Heart left ventricle (tissue), 16 donors: ENCODE measurements at regions not wholly inside any gene's neighbourhood (a gene's known extent, or its start where the extent isn't known, plus 50 kb on each side); places are given as distances from the start of the nearest gene placed in this dataset.

Experiments
- ATAC-seq, 4 donors: fragments of 200-7000 bp; cut with Tn5 transposase; one replicate each; pipeline ENCODE4 v1.9.1; 2020 to 2022; ENCODE audit warnings: moderate library complexity in 4 of 4, mild to moderate bottlenecking in 3 of 4, moderate number of reproducible peaks in 1 of 4
- DNase-seq, 5 donors: peaks; one replicate each; pipeline ENCODE4 v3.0.0-alpha.2; 2020
- H3K27ac ChIP-seq, 12 donors: fragments of 200-600 bp; sonication (generic) in 4 of 12; one replicate each; pipeline versions ENCODE4 v1.5.0 to v1.8.0; 2016 to 2022; ENCODE audit warnings: mild to moderate bottlenecking in 2 of 12
- H3K27me3 ChIP-seq, 9 donors: fragments of 200-600 bp; sonication (generic) in 2 of 9; one replicate each; pipeline versions ENCODE4 v1.5.1 to v1.8.0; 2016 to 2022; ENCODE audit warnings: mild to moderate bottlenecking in 3 of 9
- H3K36me3 ChIP-seq, 9 donors: fragments of 200-600 bp; sonication (generic) in 2 of 9; one replicate each; pipeline versions ENCODE4 v1.5.0 to v1.8.0; 2018 to 2022; ENCODE audit warnings: mild to moderate bottlenecking in 2 of 9
- H3K4me1 ChIP-seq, 12 donors: fragments of 200-600 bp; sonication (generic) in 4 of 12; one replicate each; pipeline versions ENCODE4 v1.5.0 to v1.8.0; 2016 to 2022; ENCODE audit warnings: mild to moderate bottlenecking in 3 of 12
- H3K4me3 ChIP-seq, 12 donors: fragments of 200-600 bp; sonication (generic) in 4 of 12; one replicate each; pipeline versions ENCODE4 v1.5.0 to v1.8.0; 2017 to 2022; ENCODE audit warnings: mild to moderate bottlenecking in 9 of 12, moderate library complexity in 4 of 12
- H3K9me3 ChIP-seq, 12 donors: fragments of 200-600 bp; sonication (generic) in 4 of 12; one replicate each; pipeline versions ENCODE4 v1.5.0 to v1.8.0; 2016 to 2022; ENCODE audit warnings: mild to moderate bottlenecking in 1 of 12
- CTCF ChIP-seq, 12 donors: fragments of 200-600 bp; sonication (generic) in 4 of 12; IDR thresholded peaks; one replicate each; pipeline versions ENCODE4 v1.5.0 to v1.8.0; 2018 to 2022; ENCODE audit warnings: antibody characterized with exemption in 12 of 12, mild to moderate bottlenecking in 5 of 12
- POLR2A ChIP-seq, 2 donors: fragments of 450-650 bp; IDR thresholded peaks; one replicate each; pipeline ENCODE4 v1.6.1; 2017; ENCODE audit warnings: antibody characterized with exemption in 2 of 2, mild to moderate bottlenecking in 2 of 2, moderate library complexity in 2 of 2
- WGBS, 4 donors: extraction: QIAGEN DNeasy Blood & Tissue Kit in 2 of 4; methylation state at CpG; one replicate each; pipeline versions ENCODE4 v1.1.5 to v1.1.7; 2013 to 2018; 5-methylcytosine and 5-hydroxymethylcytosine counted together
- intact Hi-C, 10 donors: fragments of 100-400 bp; cut with DNase I; formaldehyde crosslinking; loops; one replicate each; pipeline versions ENCODE4 v1.11.1 to v1.14.2; 2022
- donor health status: ischemic (EF 13 %, LVEDD 7.1; RV severe dilation, severe dysfunction).
- donor health status: healthy with polysubstance abuse.
- donor health status: DM: no; HTN: yes; CAD: no.
- donor health status: DM: no; HTN: no; CAD: no.
- donor health status: ischemic (EF 25% LVEDD 6.9; RV normal size, moderate dysfunction).
- donor health status: ischemic (EF 25% LVEDD 5.7; RV mildly dilated, moderate dysfunction).
- donor health status: healthy.
- donor health status: DM: yes; HTN: yes; CAD: no.
- donor health status: ischemic (EF 35%, LVEDD 5.7; RV mildly dilated, moderate dysfunction).
- donor health status: nonischemic (EF 11% LVEDD 7.7; RV severe dilation, severe dysfunction).
- donor health status: DM: yes; HTN: yes; CAD: no.
- donor health status: PGD.
- donor health status: ischemic (EF 29% LVEDD 5.4; RV normal size, mild dysfunction).
- donor health status: nonischemic (EF 23%, LVEDD 6.1; RV moderate dilation, normal function).

GRCh38 chr4:53748328-53748772 lies 157.1 kb upstream of the LNX1 start:
- ATAC-seq = peak in 1 of 4 donors; percentile 24
- TF ChIP-seq POLR2A (IDR thresholded peaks at IDR 0.05) (no peak), CTCF (IDR thresholded peaks at IDR 0.05) (no peak)
- no peaks in the 10 kb centered on the region for H3K4me1 ChIP-seq
- H3K27ac ChIP-seq = no peak overlapping the region
- no peak overlapping the region for H3K4me3 ChIP-seq
- peaks cover 0 to 9% (median 0%) of the 10 kb centered on the region in 9 donors for H3K27me3 ChIP-seq
- no peaks in the 10 kb centered on the region for H3K9me3 ChIP-seq
- H3K36me3 ChIP-seq = no peaks in the 10 kb centered on the region
- intact Hi-C loops = no loop called here
- peak in 1 of 5 donors; percentile 48 for DNase-seq
- 66 to 71% (median 67%) methylated on average over 2 of the region's 2 CpGs for WGBS, 4 donors

- Histone ChIP-seq H3K27ac (no peak overlapping the region), H3K4me3 (no peak overlapping the region), H3K4me1 (no peaks in the 10 kb centered on the region), H3K36me3 (no peaks in the 10 kb centered on the region), H3K27me3 (peaks cover 0 to 9% (median 0%) of the 10 kb centered on the region in 9 donors), H3K9me3 (no peaks in the 10 kb centered on the region)
- TF ChIP-seq CTCF (IDR thresholded peaks at IDR 0.05) (no peak), POLR2A (IDR thresholded peaks at IDR 0.05) (no peak)
- no peak for DNase-seq
- WGBS, 4 donors = 93 to 94% (median 94%) methylated on average over 5 of the region's 5 CpGs
- no peak for ATAC-seq
- intact Hi-C loops = no loop called here
Measured at GRCh38 chr4:53747401-53747800, 156.1 kb upstream of the LNX1 start.

GRCh38 chr4:53744446-53745160 lies 153.3 kb upstream of the LNX1 start:
- TF ChIP-seq CTCF (IDR thresholded peaks at IDR 0.05) (no peak), POLR2A (IDR thresholded peaks at IDR 0.05) (no peak)
- peaks cover 0 to 9% (median 0%) of the 10 kb centered on the region in 12 donors for H3K9me3 ChIP-seq
- DNase-seq = no peak
- H3K4me1 ChIP-seq = no peaks in the 10 kb centered on the region
- no peak overlapping the region for H3K27ac ChIP-seq
- no peaks in the 10 kb centered on the region for H3K36me3 ChIP-seq
- 32 to 46% (median 36%) methylated on average over 4 of the region's 4 CpGs for WGBS, 4 donors
- intact Hi-C loops = no loop called here
- H3K27me3 ChIP-seq = peaks cover 0 to 9% (median 0%) of the 10 kb centered on the region in 9 donors
- ATAC-seq = no peak
- no peak overlapping the region for H3K4me3 ChIP-seq

- no peak for DNase-seq
- Histone ChIP-seq H3K27me3 (no peaks in the 10 kb centered on the region), H3K9me3 (no peaks in the 10 kb centered on the region), H3K27ac (peak overlapping the region in 4 of 12 donors; percentile 1 to 37 (median 18)), H3K4me1 (peaks cover 0 to 22% (median 0%) of the 10 kb centered on the region in 12 donors), H3K4me3 (no peak overlapping the region), H3K36me3 (no peaks in the 10 kb centered on the region)
- 51 to 63% (median 54%) methylated on average over 3 of the region's 3 CpGs for WGBS, 4 donors
- TF ChIP-seq CTCF (IDR thresholded peaks at IDR 0.05) (no peak), POLR2A (IDR thresholded peaks at IDR 0.05) (no peak)
- intact Hi-C loops = no loop called here
- ATAC-seq = peak in 1 of 4 donors; percentile 76
Measured at GRCh38 chr4:53734584-53735353, 143.5 kb upstream of the LNX1 start.
